GM19438 (cell line): ENCODE measurements at regions not wholly inside any gene's neighbourhood (a gene's known extent, or its start where the extent isn't known, plus 50 kb on each side); places are given as distances from the start of the nearest gene placed in this dataset.

Experiments
- ATAC-seq: cut with Tn5 transposase; IDR thresholded peaks from one replicate; pipeline ENCODE4 v1.9.1; 2021; ENCODE audit warnings: low read depth; ENCODE audit not compliant: unreplicated experiment

DNA sequence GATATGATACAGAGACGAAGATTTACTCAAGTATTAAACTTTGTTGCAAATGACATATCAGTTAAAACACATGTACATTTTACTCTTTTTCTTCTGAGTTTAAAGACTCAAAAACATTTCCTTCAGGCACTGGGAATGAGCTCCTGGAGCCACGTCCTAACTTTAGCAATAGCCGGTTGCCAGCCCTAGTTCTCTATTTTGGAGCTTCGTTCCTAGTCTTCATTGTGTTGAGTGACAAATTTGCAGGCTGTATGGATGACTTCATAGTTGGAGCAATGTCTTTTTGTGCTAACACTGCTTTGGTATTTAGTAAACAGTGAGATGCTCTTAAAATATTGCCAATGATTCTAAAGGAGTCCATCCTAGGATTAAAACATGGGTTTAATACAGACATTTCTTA lies 190.9 kb downstream of the FAT4 start:
- no peak for ATAC-seq

DNA sequence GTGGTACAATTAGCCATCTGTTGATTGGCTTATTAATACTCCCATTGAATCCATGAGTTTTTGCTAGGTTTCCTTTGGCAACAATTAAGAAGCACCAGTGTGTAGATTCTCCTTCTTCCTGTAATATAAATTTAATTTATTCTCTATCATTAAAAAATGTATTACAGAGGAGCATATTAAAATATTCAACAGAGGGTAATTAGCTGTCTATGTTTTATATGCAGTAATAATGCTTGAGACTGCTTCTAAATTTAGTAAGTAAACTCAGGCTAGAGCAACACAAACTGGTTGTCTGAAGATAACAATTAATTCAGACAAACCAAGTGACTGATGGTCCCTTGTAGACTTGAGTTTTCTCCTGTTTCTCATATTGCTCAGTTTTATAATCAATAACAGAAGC lies 192.4 kb downstream of the FAT4 start:
- ATAC-seq: no peak

DNA sequence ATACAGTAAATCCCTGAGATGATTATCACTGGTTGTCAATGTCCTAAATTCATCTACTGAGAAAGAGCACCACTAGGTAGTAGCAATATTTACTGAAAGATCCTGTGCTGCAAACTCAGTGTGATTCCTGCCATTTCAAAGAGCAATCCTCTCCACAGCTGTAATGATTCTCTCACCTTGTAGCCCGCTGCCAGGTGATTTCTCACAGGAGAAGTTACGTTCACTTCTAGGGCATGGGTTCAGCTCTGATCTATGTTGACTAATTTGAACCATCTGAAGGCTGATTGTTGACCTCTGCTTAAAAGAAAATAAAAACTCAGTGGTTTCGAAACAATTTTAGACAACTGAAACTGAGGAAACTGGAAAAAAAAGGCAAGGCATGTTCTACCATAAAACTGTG lies 197.0 kb downstream of the FAT4 start:
- ATAC-seq: no peak

- ATAC-seq: no peak
Measured at GRCh38 chr4:125515016-125515415, 200.3 kb downstream of the FAT4 start.

- ATAC-seq: no peak
Measured at GRCh38 chr4:125517831-125518230, 203.1 kb downstream of the FAT4 start.

DNA sequence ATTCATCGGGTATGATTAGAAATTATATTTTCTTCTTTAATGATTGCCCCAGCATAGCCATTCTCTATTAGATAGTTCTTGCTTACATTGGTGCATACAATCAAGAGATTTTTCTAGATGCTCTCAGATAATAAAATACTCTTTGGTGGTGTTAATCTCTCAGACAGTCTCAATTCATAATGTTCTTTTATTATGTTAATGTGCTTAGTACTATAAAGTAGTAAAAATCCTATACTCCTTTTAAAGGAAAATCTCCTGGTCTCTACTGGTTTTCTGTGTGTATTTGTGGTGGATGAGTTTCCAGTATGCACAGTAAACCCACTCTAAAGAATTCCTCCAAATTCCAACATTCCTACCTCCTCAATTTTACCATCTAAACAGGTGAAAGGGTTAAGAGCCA lies 203.5 kb downstream of the FAT4 start:
- ATAC-seq: no peak

DNA sequence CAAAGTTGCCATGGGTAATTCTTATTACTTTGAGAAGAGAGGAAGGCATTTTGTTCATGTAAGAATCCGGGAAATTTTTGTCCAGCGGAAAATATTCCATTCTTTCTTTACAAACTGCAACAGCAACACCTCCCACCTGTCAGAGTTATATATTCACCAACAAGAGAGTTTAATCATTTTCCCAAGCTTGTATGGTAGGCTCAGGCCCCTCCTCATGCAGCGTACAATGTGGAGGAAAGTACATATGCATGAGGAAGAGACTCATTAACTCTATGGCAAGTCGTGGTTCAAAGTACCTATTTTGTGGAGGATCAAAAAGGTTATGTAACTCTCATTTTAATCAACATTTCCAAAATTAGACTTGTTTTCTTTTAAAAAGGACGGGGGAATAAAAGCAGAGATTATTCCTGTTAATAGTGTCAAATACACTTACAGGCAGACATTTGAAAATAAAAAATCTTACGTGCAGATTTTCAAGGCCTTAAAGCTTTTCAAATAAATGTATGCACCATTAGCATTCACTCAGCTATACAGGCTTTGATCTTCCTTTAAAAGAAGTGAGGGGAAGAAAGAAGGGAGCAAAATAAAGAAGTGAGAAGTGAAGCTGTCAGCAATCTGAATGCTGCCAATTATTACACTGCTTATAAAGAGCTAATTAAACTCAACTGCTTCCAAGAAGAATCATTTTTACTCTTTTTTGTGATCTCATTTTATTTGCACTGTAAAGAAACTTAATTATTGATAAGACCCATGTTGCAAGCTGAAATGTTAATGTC lies 204.8 kb downstream of the FAT4 start:
- ATAC-seq: no peak

DNA sequence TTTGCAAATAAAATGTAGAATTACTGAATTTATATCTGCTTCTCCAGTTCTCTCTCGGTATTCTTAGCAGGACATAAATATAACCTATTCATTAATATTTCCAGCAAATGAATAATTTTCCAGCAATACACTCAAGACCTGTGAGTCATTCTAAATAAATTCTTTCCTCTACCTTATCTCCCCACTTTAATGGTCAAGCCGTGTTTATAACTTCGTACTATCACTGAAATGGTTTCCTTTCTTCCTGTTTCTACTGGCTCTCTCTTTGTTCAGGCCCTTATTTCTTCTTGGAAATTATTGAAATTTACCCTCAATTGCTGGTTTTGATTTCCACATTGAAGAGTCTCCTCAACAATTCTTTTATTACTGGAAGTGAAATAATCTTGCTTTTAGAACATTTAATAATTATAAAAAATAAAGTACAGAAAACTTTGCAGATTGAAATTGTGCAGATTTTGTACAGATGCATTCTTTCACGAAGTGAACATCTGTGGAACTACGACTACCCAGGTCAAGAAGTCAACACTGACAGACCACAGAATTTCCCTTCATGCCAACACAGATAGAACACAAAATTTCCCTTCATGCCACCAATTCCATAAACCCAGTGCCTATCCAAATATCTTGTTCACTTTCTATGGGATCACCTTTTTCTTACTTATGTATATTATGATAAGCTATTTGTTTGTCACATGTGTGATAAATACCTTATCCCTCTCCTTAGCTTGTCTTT lies 205.7 kb downstream of the FAT4 start:
- ATAC-seq: no peak

- no peak for ATAC-seq
Measured at GRCh38 chr4:125522588-125522987, 207.8 kb downstream of the FAT4 start.

- ATAC-seq: no peak
Measured at GRCh38 chr4:125522992-125523391, 208.2 kb downstream of the FAT4 start.

DNA sequence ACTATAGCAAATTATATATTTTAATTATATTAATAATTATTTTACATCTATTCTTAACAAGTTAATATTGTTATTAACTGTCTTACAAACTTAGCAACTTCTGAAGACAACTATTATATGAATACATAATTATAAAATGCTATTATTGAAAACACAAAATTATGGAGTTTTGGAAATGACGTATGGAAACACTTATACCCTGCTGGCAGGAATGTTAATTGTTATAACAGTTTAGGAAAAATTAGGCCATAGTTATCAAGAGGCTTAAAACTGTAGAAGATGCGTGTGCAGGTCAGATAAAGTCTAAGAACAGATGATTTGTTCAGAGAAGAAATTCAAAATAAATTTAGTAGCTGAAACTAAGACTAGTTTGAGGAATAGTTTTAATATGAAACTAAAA lies 211.7 kb downstream of the FAT4 start:
- no peak for ATAC-seq

- ATAC-seq: no peak
Measured at GRCh38 chr4:125527681-125528080, 212.9 kb downstream of the FAT4 start.

GRCh38 chr4:125529071-125529470 lies 214.3 kb downstream of the FAT4 start:
- no peak for ATAC-seq

- no peak for ATAC-seq
Measured at GRCh38 chr4:125538670-125539069, 223.9 kb downstream of the FAT4 start.

- no peak for ATAC-seq
Measured at GRCh38 chr4:125539691-125540090, 224.9 kb downstream of the FAT4 start.

GRCh38 chr4:125541836-125542385 lies 227.2 kb downstream of the FAT4 start:
- no peak for ATAC-seq

- no peak for ATAC-seq
Measured at GRCh38 chr4:125546272-125546671, 231.5 kb downstream of the FAT4 start.

DNA sequence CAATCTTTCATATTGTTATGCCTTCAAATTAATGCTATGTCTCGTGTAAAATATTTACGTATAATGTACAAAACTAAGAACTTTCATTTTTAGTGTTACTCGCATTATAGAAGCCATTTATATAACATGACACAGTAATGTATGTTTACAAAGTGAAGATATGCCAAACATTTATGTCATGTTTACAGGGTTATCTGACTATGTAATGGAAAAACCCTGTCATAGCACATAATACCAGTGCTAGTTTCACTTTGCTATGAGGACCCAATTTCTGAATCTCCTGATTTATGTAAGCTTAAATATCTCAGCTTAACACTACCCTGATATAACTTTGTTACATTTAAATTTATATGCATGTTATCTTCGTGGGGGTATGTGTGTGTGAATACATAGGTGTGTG lies 233.1 kb downstream of the FAT4 start:
- ATAC-seq: no peak

DNA sequence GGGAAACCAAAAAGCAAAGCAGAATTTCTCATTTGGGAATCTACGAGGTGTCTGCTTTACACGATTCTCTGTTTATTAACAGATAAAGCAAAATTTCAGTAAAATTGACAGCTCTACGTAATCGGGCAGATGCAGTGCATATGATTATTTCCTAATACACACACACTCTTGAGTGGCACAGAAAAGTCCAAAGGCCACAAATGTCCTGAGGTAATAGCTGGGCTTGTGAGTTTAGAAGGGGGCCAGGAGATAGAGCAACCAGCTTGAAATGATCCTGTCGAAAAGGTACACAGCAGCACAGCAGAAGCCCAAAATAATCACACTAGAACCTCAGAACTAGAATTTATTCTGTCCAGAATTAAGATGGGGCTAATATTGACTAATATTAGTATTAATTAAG lies 236.0 kb downstream of the FAT4 start:
- ATAC-seq: no peak

DNA sequence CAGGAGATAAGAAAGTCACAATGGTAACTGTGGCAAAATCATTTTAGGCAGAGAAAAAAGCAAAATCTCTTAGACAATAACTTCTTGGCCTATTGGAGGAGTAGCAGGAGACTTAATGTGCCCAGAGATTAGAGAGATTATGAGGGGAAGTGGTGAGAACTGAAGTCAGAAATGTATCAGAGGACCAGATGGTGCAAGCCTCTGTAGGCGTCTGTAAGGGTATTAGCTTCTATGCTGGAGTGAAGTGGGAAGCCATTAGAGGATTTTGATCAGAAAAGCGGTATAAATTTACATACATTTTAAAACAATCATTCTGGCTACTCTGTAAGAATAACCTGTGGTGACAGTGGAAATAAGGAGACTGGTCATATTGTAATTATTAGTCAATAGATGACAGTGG lies 236.7 kb downstream of the FAT4 start:
- ATAC-seq: no peak

DNA sequence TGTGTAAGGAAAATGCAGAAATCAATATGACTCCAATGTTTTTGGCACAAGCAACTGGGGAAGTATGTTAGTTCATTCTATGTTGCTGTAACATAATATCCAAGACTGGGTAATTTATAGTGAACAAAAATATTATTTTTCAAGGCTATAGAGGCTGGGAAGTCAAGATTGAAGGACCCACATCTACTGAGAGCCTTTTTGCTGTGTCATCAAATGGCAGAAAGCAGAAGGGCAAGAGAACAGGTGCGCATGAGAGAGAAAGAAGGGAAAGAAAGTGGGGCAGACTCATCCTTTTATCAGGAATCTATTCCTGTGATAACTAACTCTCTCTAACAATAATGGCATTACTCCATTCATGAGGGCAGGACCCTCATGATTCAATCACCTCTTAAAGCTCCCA lies 237.2 kb downstream of the FAT4 start:
- ATAC-seq: no peak

- ATAC-seq: no peak
Measured at GRCh38 chr4:125572601-125573000, 257.8 kb downstream of the FAT4 start.
